Gastrocnemius medialis (tissue), 4 donors: ENCODE measurements at regions not wholly inside any gene's neighbourhood (a gene's known extent, or its start where the extent isn't known, plus 50 kb on each side); places are given as distances from the start of the nearest gene placed in this dataset.
A peak's percentile ranks its signal among the peaks of the same experiment; 100 is the strongest.

ENCODE experiments used
- ATAC-seq, 2 donors: fragments of 150-250 bp; one replicate each; pipeline ENCODE4 v1.9.1; 2016
- DNase-seq, 2 donors: peaks; one replicate each; pipeline ENCODE4 v3.0.0-alpha.2; 2019
- H3K27ac ChIP-seq, 4 donors: fragments of 200-600 bp; sonication (generic); 1 replicate in 1 of 4; 2 replicates in 3 of 4; pipeline ENCODE4 v1.5.1; 2016 to 2018; ENCODE audit warnings: mild to moderate bottlenecking in 2 of 4, moderate library complexity in 1 of 4
- H3K27me3 ChIP-seq, 3 donors: fragments of 200-600 bp; sonication (generic) in 2 of 3; 1 replicate in 1 of 3; 2 replicates in 2 of 3; pipeline versions ENCODE4 v1.5.1 to v1.6.0; 2016 to 2019; ENCODE audit warnings: mild to moderate bottlenecking in 1 of 3, moderate library complexity in 1 of 3
- H3K36me3 ChIP-seq, 2 donors: fragments of 200-600 bp; sonication (generic) in 1 of 2; one replicate each; pipeline ENCODE4 v1.5.1; 2017 to 2018
- H3K4me1 ChIP-seq, 2 donors: fragments of 200-600 bp; sonication (generic) in 1 of 2; one replicate each; pipeline ENCODE4 v1.5.1; 2016 to 2017; ENCODE audit warnings: mild to moderate bottlenecking in 2 of 2
- H3K4me3 ChIP-seq, 4 donors: fragments of 200-600 bp; sonication (generic) in 3 of 4; 1 replicate in 1 of 4; 2 replicates in 3 of 4; pipeline ENCODE4 v1.5.1; 2016 to 2019; ENCODE audit warnings: mild to moderate bottlenecking in 2 of 4
- H3K9me3 ChIP-seq, 3 donors: fragments of 200-600 bp; sonication (generic) in 2 of 3; 1 replicate in 1 of 3; 2 replicates in 2 of 3; pipeline ENCODE4 v1.5.1; 2016 to 2019
- POLR2A ChIP-seq, 2 donors: fragments of 450-650 bp; IDR thresholded peaks; one replicate each; pipeline ENCODE4 v1.6.1; 2017; ENCODE audit warnings: antibody characterized with exemption in 2 of 2, mild to moderate bottlenecking in 2 of 2, moderate library complexity in 2 of 2
- in situ Hi-C, 4 donors: fragments of 200-750 bp; cut with MboI; loops; one replicate each; pipeline versions ENCODE4 v1.15.0 to v1.8.0; 2017; ENCODE audit warnings: low sequenced_read_pairs in 4 of 4
- intact Hi-C: fragments of 100-400 bp; cut with DNase I; formaldehyde crosslinking; loops from one replicate; pipeline ENCODE4 v1.15.1; 2023; ENCODE audit warnings: low total_unique reads
- TF ChIP-seq, protein P1 (sequence below), 5 experiments: fragments of 450-650 bp in 3 of 5; fragments of 200-600 bp in 2 of 5; sonication (generic) in 2 of 5; IDR thresholded peaks in 4 of 5; conservative IDR thresholded peaks in 1 of 5; 1 replicate in 4 of 5; 2 replicates in 1 of 5; pipeline ENCODE4 v1.5.1; 2016 to 2019; ENCODE audit warnings: antibody characterized with exemption in 5 of 5, mild to moderate bottlenecking in 3 of 5, moderate library complexity in 3 of 5

DNA sequence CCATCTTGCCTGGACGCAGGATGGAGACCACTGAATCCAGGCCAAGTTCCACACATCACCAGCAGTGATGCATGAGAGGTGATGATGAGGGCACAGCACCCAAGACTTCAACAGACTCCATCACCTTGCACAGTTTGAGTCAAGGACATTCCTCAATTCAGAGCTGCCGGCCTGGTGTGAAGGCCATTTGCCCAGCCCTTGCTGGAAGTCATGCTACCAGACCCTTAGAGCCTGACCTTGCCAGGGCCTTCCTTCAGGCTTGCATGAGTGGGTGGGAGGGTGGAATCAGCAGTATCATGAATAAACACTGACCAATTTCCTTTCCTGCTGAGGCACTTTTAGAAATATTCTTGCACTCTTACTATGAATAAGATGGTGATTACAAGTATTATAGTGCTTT, 130.2 kb upstream of the SSTR4 start:
- DNase-seq (no peak), ATAC-seq (no peak)
- no peaks in the 10 kb centered on the region for H3K9me3 ChIP-seq
- TF ChIP-seq, protein P1, sequence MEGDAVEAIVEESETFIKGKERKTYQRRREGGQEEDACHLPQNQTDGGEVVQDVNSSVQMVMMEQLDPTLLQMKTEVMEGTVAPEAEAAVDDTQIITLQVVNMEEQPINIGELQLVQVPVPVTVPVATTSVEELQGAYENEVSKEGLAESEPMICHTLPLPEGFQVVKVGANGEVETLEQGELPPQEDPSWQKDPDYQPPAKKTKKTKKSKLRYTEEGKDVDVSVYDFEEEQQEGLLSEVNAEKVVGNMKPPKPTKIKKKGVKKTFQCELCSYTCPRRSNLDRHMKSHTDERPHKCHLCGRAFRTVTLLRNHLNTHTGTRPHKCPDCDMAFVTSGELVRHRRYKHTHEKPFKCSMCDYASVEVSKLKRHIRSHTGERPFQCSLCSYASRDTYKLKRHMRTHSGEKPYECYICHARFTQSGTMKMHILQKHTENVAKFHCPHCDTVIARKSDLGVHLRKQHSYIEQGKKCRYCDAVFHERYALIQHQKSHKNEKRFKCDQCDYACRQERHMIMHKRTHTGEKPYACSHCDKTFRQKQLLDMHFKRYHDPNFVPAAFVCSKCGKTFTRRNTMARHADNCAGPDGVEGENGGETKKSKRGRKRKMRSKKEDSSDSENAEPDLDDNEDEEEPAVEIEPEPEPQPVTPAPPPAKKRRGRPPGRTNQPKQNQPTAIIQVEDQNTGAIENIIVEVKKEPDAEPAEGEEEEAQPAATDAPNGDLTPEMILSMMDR (IDR thresholded peaks at IDR 0.05 in 4 of 5, conservative IDR thresholded peaks at IDR 0.05 in 1 of 5): no peak
- no peak for TF ChIP-seq POLR2A (IDR thresholded peaks at IDR 0.05)
- no peaks in the 10 kb centered on the region for H3K4me1 ChIP-seq
- no peaks in the 10 kb centered on the region for H3K27me3 ChIP-seq
- no peak overlapping the region for H3K27ac ChIP-seq
- in situ Hi-C loops: loop anchor here in 1 of 4 donors (25.0 kb wide), 1 partner anchor 107 kb away; no protein-coding TSS in a partner anchor
- H3K36me3 ChIP-seq: no peaks in the 10 kb centered on the region
- intact Hi-C loops: no loop called here
- H3K4me3 ChIP-seq: no peak overlapping the region

DNA sequence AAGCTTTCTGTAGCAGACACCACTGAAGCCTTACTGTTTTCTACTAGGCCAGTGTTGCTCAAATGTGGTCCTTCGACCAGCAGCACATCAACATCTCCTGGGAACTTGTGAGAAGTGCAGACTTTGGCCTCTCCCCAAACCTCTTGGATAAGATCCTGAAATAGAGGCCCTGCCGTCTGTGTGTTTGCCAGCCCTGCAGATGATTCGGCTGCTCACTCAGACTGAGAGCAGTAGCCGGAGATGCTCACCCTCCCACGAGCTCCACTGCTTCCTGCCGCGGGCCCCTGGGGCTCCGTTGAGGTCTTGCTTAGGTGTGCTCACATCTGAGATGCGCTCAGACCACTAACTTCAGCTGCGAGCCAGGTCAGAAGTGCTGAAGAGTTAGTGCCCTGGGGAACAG, 129.5 kb upstream of the SSTR4 start:
- H3K27me3 ChIP-seq: no peaks in the 10 kb centered on the region
- peak in 1 of 2 donors; percentile 14 for DNase-seq
- no peaks in the 10 kb centered on the region for H3K4me1 ChIP-seq
- H3K4me3 ChIP-seq: no peak overlapping the region
- intact Hi-C loops: no loop called here
- no peak overlapping the region for H3K27ac ChIP-seq
- ATAC-seq: peak; percentile 33 to 36
- H3K36me3 ChIP-seq: no peaks in the 10 kb centered on the region
- no peaks in the 10 kb centered on the region for H3K9me3 ChIP-seq
- TF ChIP-seq POLR2A (IDR thresholded peaks at IDR 0.05): no peak
- TF ChIP-seq, protein P1 (IDR thresholded peaks at IDR 0.05 in 4 of 5, conservative IDR thresholded peaks at IDR 0.05 in 1 of 5): no peak
- in situ Hi-C loops: loop anchor here in 1 of 4 donors (25.0 kb wide), 1 partner anchor 107 kb away; no protein-coding TSS in a partner anchor

DNA sequence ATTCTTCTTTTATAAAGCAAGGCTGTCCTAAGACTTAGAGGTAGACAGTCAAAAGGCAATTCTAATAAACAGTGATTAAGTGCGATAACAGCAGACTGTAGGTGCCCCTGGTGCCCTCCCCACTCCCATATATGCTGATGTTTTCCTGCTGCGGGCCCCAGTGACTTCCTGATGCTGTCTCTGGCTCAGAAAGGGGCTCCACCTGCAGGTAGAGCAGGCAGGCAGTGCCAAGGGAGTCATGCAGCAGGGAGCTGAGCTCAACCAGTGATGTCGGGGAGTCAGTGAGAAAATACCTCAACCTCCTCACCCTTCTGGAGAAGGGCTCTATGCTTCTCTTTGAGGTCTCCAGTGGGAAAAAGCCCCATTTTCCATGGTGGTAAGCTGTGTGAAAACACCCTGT, 126.7 kb upstream of the SSTR4 start:
- H3K9me3 ChIP-seq: no peaks in the 10 kb centered on the region
- H3K27ac ChIP-seq: no peak overlapping the region
- no peaks in the 10 kb centered on the region for H3K4me1 ChIP-seq
- ATAC-seq (no peak), DNase-seq (no peak)
- TF ChIP-seq POLR2A (IDR thresholded peaks at IDR 0.05): no peak
- TF ChIP-seq, protein P1 (IDR thresholded peaks at IDR 0.05 in 4 of 5, conservative IDR thresholded peaks at IDR 0.05 in 1 of 5): no peak
- in situ Hi-C loops: loop anchor here in 1 of 4 donors (25.0 kb wide), 1 partner anchor 104 kb away; no protein-coding TSS in a partner anchor
- H3K4me3 ChIP-seq: no peak overlapping the region
- no peaks in the 10 kb centered on the region for H3K36me3 ChIP-seq
- no peaks in the 10 kb centered on the region for H3K27me3 ChIP-seq
- intact Hi-C loops: no loop called here

DNA sequence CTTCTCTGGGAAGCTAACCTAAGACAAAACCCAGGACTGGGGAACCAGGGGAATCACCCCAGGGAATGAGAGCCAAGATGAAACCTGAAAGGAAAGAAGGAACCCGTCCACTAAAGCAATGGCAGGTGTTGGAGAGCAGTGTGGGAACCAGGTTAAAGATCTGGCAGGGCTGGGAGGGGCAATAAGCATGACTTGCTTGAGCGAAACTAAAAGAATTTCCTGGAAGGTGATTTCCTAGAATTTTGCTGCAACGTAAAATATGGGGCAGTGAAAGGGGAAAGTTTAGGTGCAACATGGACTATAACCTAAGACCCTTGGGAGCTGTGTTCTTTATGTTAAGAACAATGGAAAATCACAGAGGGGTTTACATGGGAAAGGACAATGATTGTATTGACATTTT, 126.2 kb upstream of the SSTR4 start:
- ATAC-seq: no peak
- DNase-seq: no peak
- Histone ChIP-seq H3K9me3 (no peaks in the 10 kb centered on the region), H3K4me1 (no peaks in the 10 kb centered on the region), H3K4me3 (no peak overlapping the region), H3K27me3 (no peaks in the 10 kb centered on the region), H3K27ac (no peak overlapping the region), H3K36me3 (no peaks in the 10 kb centered on the region)
- TF ChIP-seq, protein P1 (IDR thresholded peaks at IDR 0.05 in 4 of 5, conservative IDR thresholded peaks at IDR 0.05 in 1 of 5): no peak
- no peak for TF ChIP-seq POLR2A (IDR thresholded peaks at IDR 0.05)
- in situ Hi-C loops: loop anchor here in 1 of 4 donors (25.0 kb wide), 1 partner anchor 103 kb away; no protein-coding TSS in a partner anchor
- intact Hi-C loops: no loop called here

DNA sequence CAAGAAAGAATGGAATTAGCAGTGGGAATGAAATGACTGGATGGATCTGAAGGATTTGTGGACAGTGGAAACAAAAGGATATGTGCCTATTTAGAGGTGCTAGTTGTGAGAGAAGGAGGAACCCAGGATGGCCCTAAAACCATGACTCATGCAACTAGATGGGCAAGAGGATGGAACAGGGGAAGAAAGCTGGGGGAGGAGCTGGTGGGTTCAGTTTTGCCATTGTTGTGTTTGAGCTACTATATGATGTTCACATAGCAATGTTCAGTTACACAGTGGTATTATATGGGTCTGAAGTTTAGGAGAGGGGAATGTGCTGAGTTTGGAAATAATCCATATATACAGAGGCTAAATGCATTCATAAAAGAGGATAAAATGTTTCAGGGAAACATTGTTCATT, 125.7 kb upstream of the SSTR4 start:
- no peak for ATAC-seq

More for the DNA sequence above, 125.7 kb upstream of the SSTR4 start:
- intact Hi-C loops: no loop called here
- Histone ChIP-seq H3K27ac (no peak overlapping the region), H3K36me3 (no peaks in the 10 kb centered on the region), H3K4me3 (no peak overlapping the region), H3K4me1 (no peaks in the 10 kb centered on the region), H3K9me3 (no peaks in the 10 kb centered on the region), H3K27me3 (no peaks in the 10 kb centered on the region)
- DNase-seq: no peak
- in situ Hi-C loops: loop anchor here in 1 of 4 donors (25.0 kb wide), 1 partner anchor 103 kb away; no protein-coding TSS in a partner anchor
- TF ChIP-seq, protein P1 (IDR thresholded peaks at IDR 0.05 in 4 of 5, conservative IDR thresholded peaks at IDR 0.05 in 1 of 5): no peak
- TF ChIP-seq POLR2A (IDR thresholded peaks at IDR 0.05): no peak
